ENCODE measurements at regions not wholly inside any gene's neighbourhood (a gene's known extent, or its start where the extent isn't known, plus 50 kb on each side); places are given as distances from the start of the nearest gene placed in this dataset.

- TF ChIP-seq CTCF (IDR thresholded peaks at IDR 0.05; ENCODE audit: low read length) (no peak), EZH2 (IDR thresholded peaks at IDR 0.05; ENCODE audit: borderline replicate concordance, low read length) (no peak)
Observed at GRCh38 chr5:50975840-50976239, 309.4 kb downstream of the PARP8 start.
